ENCODE measurements at regions not wholly inside any gene's neighbourhood (a gene's known extent, or its start where the extent isn't known, plus 50 kb on each side); places are given as distances from the start of the nearest gene placed in this dataset.

- H3K27ac Mint-ChIP-seq: no peak overlapping the region
- DNase-seq (ENCODE audit: low spot score): no peak
- H3K4me3 Mint-ChIP-seq: no peak overlapping the region
- H3K9me3 Mint-ChIP-seq: peaks cover 2% of the 10 kb centered on the region
- H3K27me3 Mint-ChIP-seq (ENCODE audit: insufficient read depth): no peaks in the 10 kb centered on the region
- H3K4me1 Mint-ChIP-seq (ENCODE audit: low read depth): peaks cover 13% of the 10 kb centered on the region
- intact Hi-C loops (cut with micrococcal nuclease): no loop called here
- no peaks in the 10 kb centered on the region for H3K36me3 Mint-ChIP-seq (ENCODE audit: low read depth)
Measured at GRCh38 chr10:78321000-78321399, 287.3 kb downstream of the RPS24 start.

GRCh38 chr10:78321500-78321899 is 287.8 kb downstream of the RPS24 start:
- intact Hi-C loops (cut with micrococcal nuclease): no loop called here
- Mint-ChIP-seq H3K4me3 (no peak overlapping the region), H3K27me3 (ENCODE audit: insufficient read depth) (no peaks in the 10 kb centered on the region), H3K9me3 (peaks cover 7% of the 10 kb centered on the region), H3K4me1 (ENCODE audit: low read depth) (peaks cover 13% of the 10 kb centered on the region), H3K36me3 (ENCODE audit: low read depth) (peaks cover 3% of the 10 kb centered on the region), H3K27ac (no peak overlapping the region)
- DNase-seq (ENCODE audit: low spot score): no peak

- peaks cover 18% of the 10 kb centered on the region for H3K9me3 Mint-ChIP-seq
- H3K27ac Mint-ChIP-seq: no peak overlapping the region
- H3K27me3 Mint-ChIP-seq (ENCODE audit: insufficient read depth): no peaks in the 10 kb centered on the region
- H3K36me3 Mint-ChIP-seq (ENCODE audit: low read depth): peaks cover 7% of the 10 kb centered on the region
- DNase-seq (ENCODE audit: low spot score): no peak
- intact Hi-C loops (cut with micrococcal nuclease): no loop called here
- peaks cover 5% of the 10 kb centered on the region for H3K4me1 Mint-ChIP-seq (ENCODE audit: low read depth)
- no peak overlapping the region for H3K4me3 Mint-ChIP-seq
Measured at GRCh38 chr10:78326372-78326771, 292.7 kb downstream of the RPS24 start.

DNA sequence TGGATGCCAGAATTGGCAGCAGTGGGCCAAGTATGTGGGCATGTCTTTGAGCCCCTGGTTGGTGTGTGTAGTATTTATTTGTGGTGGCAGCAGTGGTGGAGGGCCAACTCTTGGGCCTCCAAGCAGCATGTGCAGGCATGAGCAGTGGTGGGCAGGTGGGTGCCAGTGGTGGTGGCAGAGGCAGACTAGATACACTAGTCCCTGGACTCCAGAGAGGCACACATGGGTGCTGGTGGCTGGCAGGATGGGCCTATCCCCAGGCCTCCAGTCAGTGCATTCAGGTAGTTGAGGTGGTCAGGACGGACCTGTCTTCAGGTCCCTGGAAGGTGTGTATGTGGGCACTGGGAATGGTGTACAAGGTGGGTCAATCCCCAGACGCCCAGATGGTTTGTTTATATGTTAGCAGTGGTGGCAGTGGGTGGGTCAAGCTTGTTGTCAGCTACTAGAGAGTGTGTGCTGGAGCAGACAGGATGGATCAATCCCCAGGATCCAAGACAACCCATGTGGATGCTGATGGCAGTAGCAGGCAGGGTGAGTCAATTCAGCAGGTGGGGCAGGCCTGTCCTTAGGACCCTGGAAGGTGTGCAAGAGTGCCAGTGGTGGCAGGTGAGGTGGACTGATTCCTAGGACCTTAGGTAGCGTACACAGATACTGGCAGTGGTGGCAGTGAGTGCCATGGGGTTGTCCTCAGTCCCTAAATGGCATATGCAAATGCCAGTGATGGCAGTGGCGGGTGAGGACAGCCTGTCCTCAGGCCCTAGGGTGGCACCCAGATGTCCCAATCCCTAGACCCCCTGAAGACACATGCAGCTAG is 294.3 kb downstream of the RPS24 start:
- Mint-ChIP-seq H3K27ac (no peak overlapping the region), H3K4me1 (ENCODE audit: low read depth) (peaks cover 5% of the 10 kb centered on the region)

GRCh38 chr10:78328592-78329404 is 295.1 kb downstream of the RPS24 start:
- Mint-ChIP-seq H3K4me1 (ENCODE audit: low read depth) (no peaks in the 10 kb centered on the region), H3K4me3 (no peak overlapping the region), H3K27me3 (ENCODE audit: insufficient read depth) (no peaks in the 10 kb centered on the region), H3K9me3 (peaks cover 18% of the 10 kb centered on the region), H3K36me3 (ENCODE audit: low read depth) (peaks cover 7% of the 10 kb centered on the region), H3K27ac (no peak overlapping the region)
- intact Hi-C loops (cut with micrococcal nuclease): no loop called here
- DNase-seq (ENCODE audit: low spot score): no peak

More for the DNA sequence above, 294.3 kb downstream of the RPS24 start:
- peaks cover 18% of the 10 kb centered on the region for H3K9me3 Mint-ChIP-seq
- no peak for DNase-seq (ENCODE audit: low spot score)
- no peak overlapping the region for H3K4me3 Mint-ChIP-seq
- intact Hi-C loops (cut with micrococcal nuclease): no loop called here
- peaks cover 7% of the 10 kb centered on the region for H3K36me3 Mint-ChIP-seq (ENCODE audit: low read depth)
- H3K27me3 Mint-ChIP-seq (ENCODE audit: insufficient read depth): no peaks in the 10 kb centered on the region

DNA sequence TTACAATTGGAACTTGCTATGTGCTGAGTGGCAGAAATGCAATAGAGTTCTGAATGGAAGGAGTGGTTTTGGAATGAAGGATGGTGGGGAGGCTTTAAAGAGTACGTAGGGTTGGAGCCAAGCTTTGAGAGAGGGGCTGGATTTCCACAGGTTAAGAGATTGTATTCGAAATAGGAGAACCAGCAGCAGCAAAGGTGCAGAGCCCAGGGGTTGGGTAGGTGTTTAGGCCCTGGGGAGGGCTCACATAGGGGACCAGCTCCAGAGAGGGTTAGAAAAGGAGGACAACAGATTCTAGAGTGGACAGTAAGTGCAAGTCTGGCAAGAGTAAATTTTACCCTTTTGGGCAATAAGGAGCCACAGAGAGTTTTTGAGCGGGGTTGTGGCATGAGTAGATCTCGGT is 297.2 kb downstream of the RPS24 start:
- no peaks in the 10 kb centered on the region for H3K27me3 Mint-ChIP-seq (ENCODE audit: insufficient read depth)
- peaks cover 18% of the 10 kb centered on the region for H3K9me3 Mint-ChIP-seq
- no peak overlapping the region for H3K27ac Mint-ChIP-seq
- no peak for DNase-seq (ENCODE audit: low spot score)
- no peaks in the 10 kb centered on the region for H3K4me1 Mint-ChIP-seq (ENCODE audit: low read depth)
- intact Hi-C loops (cut with micrococcal nuclease): no loop called here
- H3K36me3 Mint-ChIP-seq (ENCODE audit: low read depth): peaks cover 7% of the 10 kb centered on the region
- H3K4me3 Mint-ChIP-seq: no peak overlapping the region

- Mint-ChIP-seq H3K36me3 (ENCODE audit: low read depth) (peaks cover 5% of the 10 kb centered on the region), H3K27me3 (ENCODE audit: insufficient read depth) (no peaks in the 10 kb centered on the region), H3K4me3 (no peak overlapping the region), H3K9me3 (peaks cover 12% of the 10 kb centered on the region), H3K27ac (no peak overlapping the region), H3K4me1 (ENCODE audit: low read depth) (no peaks in the 10 kb centered on the region)
- intact Hi-C loops (cut with micrococcal nuclease): no loop called here
- no peak for DNase-seq (ENCODE audit: low spot score)
Measured at GRCh38 chr10:78331391-78331922, 297.8 kb downstream of the RPS24 start.

GRCh38 chr10:78332012-78332411 is 298.3 kb downstream of the RPS24 start:
- Mint-ChIP-seq H3K4me3 (no peak overlapping the region), H3K27ac (no peak overlapping the region), H3K9me3 (peaks cover 8% of the 10 kb centered on the region), H3K36me3 (ENCODE audit: low read depth) (peaks cover 3% of the 10 kb centered on the region), H3K27me3 (ENCODE audit: insufficient read depth) (no peaks in the 10 kb centered on the region), H3K4me1 (ENCODE audit: low read depth) (no peaks in the 10 kb centered on the region)
- DNase-seq (ENCODE audit: low spot score): no peak
- intact Hi-C loops (cut with micrococcal nuclease): no loop called here

- no peak overlapping the region for H3K4me3 Mint-ChIP-seq
- peaks cover 2% of the 10 kb centered on the region for H3K36me3 Mint-ChIP-seq (ENCODE audit: low read depth)
- peaks cover 4% of the 10 kb centered on the region for H3K9me3 Mint-ChIP-seq
- DNase-seq (ENCODE audit: low spot score): no peak
- intact Hi-C loops (cut with micrococcal nuclease): no loop called here
- no peak overlapping the region for H3K27ac Mint-ChIP-seq
- H3K27me3 Mint-ChIP-seq (ENCODE audit: insufficient read depth): no peaks in the 10 kb centered on the region
- H3K4me1 Mint-ChIP-seq (ENCODE audit: low read depth): no peaks in the 10 kb centered on the region
Measured at GRCh38 chr10:78332657-78333056, 299.0 kb downstream of the RPS24 start.

DNA sequence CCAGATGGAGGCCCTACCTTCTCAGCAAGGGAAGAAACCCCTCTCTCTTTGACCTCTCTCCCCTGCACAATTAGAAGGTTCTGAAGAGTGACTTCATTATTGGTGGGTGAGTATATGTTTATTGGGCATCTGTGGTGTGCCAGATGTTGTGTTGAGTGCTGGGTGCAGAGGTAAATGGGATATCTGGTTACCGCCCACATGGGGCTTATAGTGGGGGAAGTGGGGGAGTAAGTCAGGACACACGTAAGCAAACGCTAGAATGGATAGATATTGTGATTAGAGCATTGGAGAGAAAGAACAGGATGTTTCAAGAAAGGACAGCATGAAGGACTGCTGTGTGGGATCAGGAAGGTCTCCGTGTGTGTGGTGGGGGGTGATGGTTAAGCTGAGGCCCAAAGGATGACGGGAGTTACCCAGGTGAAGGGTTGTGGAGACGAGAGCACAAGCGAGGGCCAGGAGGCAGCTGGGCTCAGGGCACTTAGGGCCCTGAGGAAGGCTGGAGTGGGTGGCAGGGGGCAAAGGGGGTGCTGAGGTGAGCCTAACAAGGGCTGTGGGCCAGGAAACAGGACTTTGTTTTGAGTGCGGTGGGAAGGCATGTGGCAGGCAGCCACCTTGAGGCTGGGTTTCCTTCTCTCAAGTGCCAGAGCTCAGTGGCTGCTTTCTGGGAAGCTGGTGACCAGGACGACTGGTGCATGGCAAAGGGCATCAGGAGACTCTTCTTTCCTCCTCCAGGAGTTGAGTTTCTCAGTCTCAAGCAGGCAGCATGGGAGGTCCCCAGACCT is 299.9 kb downstream of the RPS24 start:
- Mint-ChIP-seq H3K9me3 (no peaks in the 10 kb centered on the region), H3K4me3 (no peak overlapping the region), H3K36me3 (ENCODE audit: low read depth) (no peaks in the 10 kb centered on the region), H3K4me1 (ENCODE audit: low read depth) (no peaks in the 10 kb centered on the region), H3K27me3 (ENCODE audit: insufficient read depth) (no peaks in the 10 kb centered on the region), H3K27ac (no peak overlapping the region)
- intact Hi-C loops (cut with micrococcal nuclease): no loop called here
- no peak for DNase-seq (ENCODE audit: low spot score)

DNA sequence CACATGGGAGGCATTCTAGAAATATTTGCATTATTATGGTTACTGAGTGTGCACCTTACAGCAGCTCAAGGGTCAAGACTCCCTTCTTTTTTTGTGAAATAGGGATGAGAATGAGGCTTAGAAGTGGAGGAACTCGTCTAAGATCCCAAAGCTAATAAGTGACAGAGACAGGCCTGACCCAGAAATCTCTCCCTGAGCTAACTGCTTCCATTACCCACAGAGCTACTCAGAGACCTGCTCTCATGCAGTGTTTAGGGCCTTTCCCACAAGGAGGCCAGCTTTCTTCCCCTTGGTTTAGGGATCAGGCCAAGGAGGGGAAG is 301.7 kb downstream of the RPS24 start:
- Mint-ChIP-seq H3K4me1 (ENCODE audit: low read depth) (no peaks in the 10 kb centered on the region), H3K9me3 (no peaks in the 10 kb centered on the region), H3K4me3 (no peak overlapping the region), H3K27me3 (ENCODE audit: insufficient read depth) (no peaks in the 10 kb centered on the region), H3K36me3 (ENCODE audit: low read depth) (no peaks in the 10 kb centered on the region), H3K27ac (no peak overlapping the region)
- intact Hi-C loops (cut with micrococcal nuclease): no loop called here
- DNase-seq (ENCODE audit: low spot score): no peak

DNA sequence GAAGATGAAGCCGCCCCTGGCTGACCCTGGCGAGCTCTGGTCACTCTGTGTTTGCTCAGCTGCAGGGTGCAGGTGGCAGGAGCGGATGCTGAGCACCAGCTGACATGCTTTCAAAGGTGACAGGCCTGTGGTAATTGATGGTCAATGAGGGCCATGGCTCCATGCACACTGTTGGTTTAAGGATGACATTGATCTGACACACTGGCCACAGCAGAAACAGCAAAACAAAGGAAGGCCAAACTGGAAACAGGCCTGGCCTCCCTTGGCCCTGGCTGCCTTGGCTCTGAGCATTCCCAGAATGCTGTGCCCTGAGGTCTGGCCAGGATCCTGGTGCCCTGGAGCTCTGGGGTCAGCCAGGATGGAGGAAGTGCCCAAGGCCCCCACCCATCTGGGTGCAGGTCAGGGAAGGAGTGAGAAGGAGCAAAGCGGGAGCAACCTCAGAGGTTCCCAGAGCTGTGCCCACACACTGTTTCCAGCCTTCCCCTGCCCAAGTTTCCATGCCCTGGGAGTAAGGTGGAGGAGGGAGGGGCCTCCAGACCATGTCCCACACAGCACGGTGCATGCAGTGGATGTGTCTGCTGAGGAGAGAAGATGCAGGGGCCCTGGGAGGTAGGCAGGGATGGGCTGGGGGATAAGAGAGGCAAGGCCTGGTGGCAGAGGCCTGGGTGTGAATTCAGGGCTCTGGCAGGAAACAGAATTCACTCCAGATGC is 302.2 kb downstream of the RPS24 start:
- no peaks in the 10 kb centered on the region for H3K36me3 Mint-ChIP-seq (ENCODE audit: low read depth)
- H3K4me3 Mint-ChIP-seq: no peak overlapping the region
- DNase-seq (ENCODE audit: low spot score): no peak
- intact Hi-C loops (cut with micrococcal nuclease): no loop called here
- H3K27ac Mint-ChIP-seq: no peak overlapping the region
- no peaks in the 10 kb centered on the region for H3K4me1 Mint-ChIP-seq (ENCODE audit: low read depth)
- no peaks in the 10 kb centered on the region for H3K9me3 Mint-ChIP-seq
- no peaks in the 10 kb centered on the region for H3K27me3 Mint-ChIP-seq (ENCODE audit: insufficient read depth)

Measured in activated T-helper 1 cell treated with anti-CD3 and anti-CD28 coated beads, Interleukin-12 subunit alpha, Interleukin-12 subunit beta, Interleukin-2, Interleukin-4 antibody, amounts not matched to agents 30 ng/mL and 10 ng/mL and 1 ng/mL, durations not matched to agents 14 hours and 24 hours and 36 hours (primary cell).